C4-2B (cell line): ENCODE measurements at regions not wholly inside any gene's neighbourhood (a gene's known extent, or its start where the extent isn't known, plus 50 kb on each side); places are given as distances from the start of the nearest gene placed in this dataset.
"Not testable (repeated sequence)": the region's sequence is repeated elsewhere in the genome, so short reads cannot be mapped to it uniquely, and the experiment has no call there.

Source experiments
- H3K27ac ChIP-seq: fragments of 450-650 bp; 2 replicates; pipeline ENCODE4 v1.5.1; 2017
- CTCF ChIP-seq: fragments of 450-650 bp; conservative IDR thresholded peaks from 2 replicates; pipeline ENCODE4 v1.5.1; 2017; ENCODE audit warnings: mild to moderate bottlenecking
- ZFX ChIP-seq: fragments of 450-650 bp; IDR thresholded peaks from 2 replicates; pipeline ENCODE4 v1.6.1; 2017

GRCh38 chr1:29591601-29592260 is 355.4 kb downstream of the PTPRU start:
- H3K27ac ChIP-seq: no peak overlapping the region
- no peak for TF ChIP-seq ZFX
- no peak for TF ChIP-seq CTCF

- no peak overlapping the region for H3K27ac ChIP-seq
Measured at GRCh38 chr1:29590583-29591565, 354.6 kb downstream of the PTPRU start.

GRCh38 chr1:29589716-29590115 is 353.4 kb downstream of the PTPRU start:
- not testable (repeated sequence) for H3K27ac ChIP-seq

More at GRCh38 chr1:29590583-29591565, 354.6 kb downstream of the PTPRU start:
- TF ChIP-seq CTCF: no peak
- no peak for TF ChIP-seq ZFX

- TF ChIP-seq CTCF (no peak), ZFX (no peak)
- no peak overlapping the region for H3K27ac ChIP-seq
Measured at GRCh38 chr1:29586991-29587745, 350.8 kb downstream of the PTPRU start.

- TF ChIP-seq ZFX (no peak), CTCF (no peak)
- H3K27ac ChIP-seq: no peak overlapping the region
Measured at GRCh38 chr1:29586215-29586614, 349.9 kb downstream of the PTPRU start.

- H3K27ac ChIP-seq: no peak overlapping the region
- TF ChIP-seq CTCF (no peak), ZFX (no peak)
Measured at GRCh38 chr1:29585656-29586055, 349.3 kb downstream of the PTPRU start.

- TF ChIP-seq ZFX: no peak
- no peak for TF ChIP-seq CTCF
- H3K27ac ChIP-seq: no peak overlapping the region
Measured at GRCh38 chr1:29585201-29585600, 348.9 kb downstream of the PTPRU start.
